Loucy (cell line): ENCODE measurements at regions not wholly inside any gene's neighbourhood (a gene's known extent, or its start where the extent isn't known, plus 50 kb on each side); places are given as distances from the start of the nearest gene placed in this dataset.

Source experiments
- H2AFZ ChIP-seq: fragments of 200-600 bp; sonication (generic); 2 replicates; pipeline ENCODE4 v1.6.0; 2016; ENCODE audit warnings: antibody characterized with exemption, mild to moderate bottlenecking, low read length, moderate library complexity
- H3F3A ChIP-seq: fragments of 200-600 bp; 2 replicates; pipeline ENCODE4 v1.6.0; 2016; ENCODE audit warnings: antibody characterized with exemption, low read depth, mild to moderate bottlenecking
- H3K27me3 ChIP-seq: fragments of 200-600 bp; sonication (generic); 2 replicates; pipeline ENCODE4 v1.6.1; 2014; ENCODE audit warnings: low read length, mild to moderate bottlenecking; ENCODE audit not compliant: insufficient read depth, poor library complexity, severe bottlenecking
- H3K36me3 ChIP-seq: fragments of 200-600 bp; sonication (generic); 2 replicates; pipeline ENCODE4 v1.6.1; 2016; ENCODE audit warnings: low read length; ENCODE audit not compliant: insufficient read depth
- H3K4me1 ChIP-seq: fragments of 200-600 bp; sonication (generic); 2 replicates; pipeline ENCODE4 v1.5.1; 2014; ENCODE audit warnings: low read length, mild to moderate bottlenecking; ENCODE audit not compliant: insufficient read depth, poor library complexity, severe bottlenecking
- H3K4me2 ChIP-seq: fragments of 200-600 bp; sonication (generic); 2 replicates; pipeline ENCODE4 v1.6.0; 2014; ENCODE audit warnings: antibody characterized with exemption, low read length, low read depth, mild to moderate bottlenecking; ENCODE audit not compliant: poor library complexity, severe bottlenecking
- H3K4me3 ChIP-seq: fragments of 200-600 bp; sonication (generic); 2 replicates; pipeline ENCODE4 v1.5.1; 2014; ENCODE audit warnings: low read length, mild to moderate bottlenecking, mixed read lengths; ENCODE audit not compliant: poor library complexity, severe bottlenecking
- H3K79me2 ChIP-seq: fragments of 200-600 bp; sonication (generic); 2 replicates; pipeline ENCODE4 v1.6.1; 2014; ENCODE audit warnings: low read length; ENCODE audit not compliant: insufficient read depth
- H3K9ac ChIP-seq: fragments of 200-600 bp; sonication (generic); 2 replicates; pipeline ENCODE4 v1.6.0; 2014; ENCODE audit warnings: mild to moderate bottlenecking, low read depth, low read length, moderate library complexity; ENCODE audit not compliant: poor library complexity, severe bottlenecking
- H3K9me2 ChIP-seq: fragments of 200-600 bp; sonication (generic); replicated peaks from 2 replicates; pipeline ENCODE4 v1.6.1; 2016; ENCODE audit warnings: low read depth, low read length, mixed read lengths
- H3K9me3 ChIP-seq: fragments of 200-600 bp; sonication (generic); 2 replicates; pipeline ENCODE4 v1.6.1; 2014; ENCODE audit warnings: mild to moderate bottlenecking, antibody characterized with exemption, low read length, low read depth; ENCODE audit not compliant: insufficient read depth
- H4K20me1 ChIP-seq: fragments of 200-600 bp; sonication (generic); 2 replicates; pipeline ENCODE4 v1.6.0; 2014; ENCODE audit warnings: antibody characterized with exemption, low read length, mild to moderate bottlenecking; ENCODE audit not compliant: insufficient read depth, poor library complexity, severe bottlenecking
- EZH2phosphoT487 ChIP-seq: fragments of 200-600 bp; IDR thresholded peaks from 2 replicates; pipeline ENCODE4 v1.6.1; 2018; ENCODE audit warnings: antibody characterized with exemption, mild to moderate bottlenecking, moderate library complexity, borderline replicate concordance
- TF ChIP-seq, protein P1 (sequence below): fragments of 200-600 bp; sonication (generic); conservative IDR thresholded peaks from 2 replicates; pipeline ENCODE4 v1.5.1; 2014; ENCODE audit warnings: mild to moderate bottlenecking, antibody characterized with exemption, low read length

DNA sequence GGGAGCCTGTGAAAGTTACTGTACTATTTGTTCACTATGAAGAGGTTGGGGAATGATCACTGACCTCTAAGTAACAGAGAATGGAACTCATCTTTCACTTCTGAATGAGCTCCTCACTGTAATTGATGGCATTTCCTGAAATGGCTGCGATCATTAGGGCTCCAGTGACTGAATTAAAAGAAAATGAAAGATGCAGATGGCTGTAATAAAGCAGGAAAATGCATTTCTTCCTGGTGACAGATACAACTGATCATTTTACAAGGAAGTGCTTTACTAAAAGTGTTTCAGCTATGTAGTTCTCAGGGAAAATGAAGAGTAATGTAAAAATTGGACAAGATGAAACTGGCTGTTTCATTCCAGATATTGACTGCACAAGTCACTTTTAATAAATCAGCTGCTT is 1200.6 kb upstream of the NUDT12 start:
- Histone ChIP-seq H3K4me1 (no peaks in the 10 kb centered on the region), H3K27me3 (no peaks in the 10 kb centered on the region), H3K9me2 (no peaks in the 10 kb centered on the region), H3F3A (no peaks in the 10 kb centered on the region), H3K4me3 (no peak overlapping the region), H3K4me2 (no peak overlapping the region), H3K9me3 (no peaks in the 10 kb centered on the region), H3K36me3 (no peaks in the 10 kb centered on the region), H3K9ac (no peak overlapping the region), H2AFZ (no peak overlapping the region), H4K20me1 (no peaks in the 10 kb centered on the region), H3K79me2 (no peaks in the 10 kb centered on the region)
- TF ChIP-seq, protein P1, sequence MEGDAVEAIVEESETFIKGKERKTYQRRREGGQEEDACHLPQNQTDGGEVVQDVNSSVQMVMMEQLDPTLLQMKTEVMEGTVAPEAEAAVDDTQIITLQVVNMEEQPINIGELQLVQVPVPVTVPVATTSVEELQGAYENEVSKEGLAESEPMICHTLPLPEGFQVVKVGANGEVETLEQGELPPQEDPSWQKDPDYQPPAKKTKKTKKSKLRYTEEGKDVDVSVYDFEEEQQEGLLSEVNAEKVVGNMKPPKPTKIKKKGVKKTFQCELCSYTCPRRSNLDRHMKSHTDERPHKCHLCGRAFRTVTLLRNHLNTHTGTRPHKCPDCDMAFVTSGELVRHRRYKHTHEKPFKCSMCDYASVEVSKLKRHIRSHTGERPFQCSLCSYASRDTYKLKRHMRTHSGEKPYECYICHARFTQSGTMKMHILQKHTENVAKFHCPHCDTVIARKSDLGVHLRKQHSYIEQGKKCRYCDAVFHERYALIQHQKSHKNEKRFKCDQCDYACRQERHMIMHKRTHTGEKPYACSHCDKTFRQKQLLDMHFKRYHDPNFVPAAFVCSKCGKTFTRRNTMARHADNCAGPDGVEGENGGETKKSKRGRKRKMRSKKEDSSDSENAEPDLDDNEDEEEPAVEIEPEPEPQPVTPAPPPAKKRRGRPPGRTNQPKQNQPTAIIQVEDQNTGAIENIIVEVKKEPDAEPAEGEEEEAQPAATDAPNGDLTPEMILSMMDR: no peak
- no peak for TF ChIP-seq EZH2phosphoT487

DNA sequence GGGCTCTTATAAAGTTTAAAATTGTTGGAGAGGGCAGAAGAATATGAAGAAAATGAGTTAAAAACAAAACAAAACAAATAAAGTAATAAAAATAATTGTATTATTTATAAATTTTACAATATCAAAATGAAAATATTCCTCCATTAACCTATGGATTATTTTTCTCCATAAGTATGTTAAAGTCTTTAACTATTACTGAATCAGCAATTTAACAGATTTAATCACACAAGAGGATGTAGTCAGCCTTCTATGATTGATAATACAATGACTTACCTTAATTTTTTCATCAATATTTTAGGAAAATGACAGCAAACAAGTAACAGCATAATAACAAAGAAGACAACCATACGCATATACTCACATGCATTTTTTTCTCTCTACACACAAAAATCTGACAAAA is 1195.3 kb upstream of the NUDT12 start:
- Histone ChIP-seq H3K4me1 (no peaks in the 10 kb centered on the region), H3K9me3 (no peaks in the 10 kb centered on the region), H3K9ac (no peak overlapping the region), H3K36me3 (no peaks in the 10 kb centered on the region), H3K4me2 (no peak overlapping the region), H3K27me3 (no peaks in the 10 kb centered on the region), H2AFZ (no peak overlapping the region), H3F3A (no peaks in the 10 kb centered on the region), H3K9me2 (no peaks in the 10 kb centered on the region), H4K20me1 (no peaks in the 10 kb centered on the region), H3K4me3 (no peak overlapping the region), H3K79me2 (no peaks in the 10 kb centered on the region)
- TF ChIP-seq EZH2phosphoT487: no peak
- TF ChIP-seq, protein P1: no peak

DNA sequence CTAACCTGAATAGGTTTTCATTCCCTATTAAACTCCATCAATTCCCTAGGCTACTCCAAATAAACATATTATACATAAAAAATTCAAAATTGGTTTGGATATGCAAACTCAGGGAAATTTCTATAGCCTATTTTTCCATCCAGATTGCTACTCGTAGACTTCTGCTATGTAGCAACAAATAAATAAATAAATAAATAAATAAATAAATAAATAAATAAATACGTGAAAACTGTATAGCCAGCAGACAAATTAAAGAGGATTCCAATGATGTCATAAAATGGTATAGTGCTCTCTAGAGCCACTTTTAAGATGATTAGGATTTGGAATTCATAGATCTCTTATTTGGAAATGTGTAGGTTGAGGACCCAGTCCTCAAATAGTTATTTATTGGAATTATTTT is 1193.2 kb upstream of the NUDT12 start:
- no peaks in the 10 kb centered on the region for H3K27me3 ChIP-seq
- no peaks in the 10 kb centered on the region for H3F3A ChIP-seq
- H3K9me3 ChIP-seq: no peaks in the 10 kb centered on the region
- H3K4me2 ChIP-seq: no peak overlapping the region
- H3K9me2 ChIP-seq: no peaks in the 10 kb centered on the region
- H4K20me1 ChIP-seq: no peaks in the 10 kb centered on the region
- no peak overlapping the region for H3K4me3 ChIP-seq
- no peaks in the 10 kb centered on the region for H3K4me1 ChIP-seq
- H2AFZ ChIP-seq: no peak overlapping the region
- H3K79me2 ChIP-seq: no peaks in the 10 kb centered on the region
- no peaks in the 10 kb centered on the region for H3K36me3 ChIP-seq
- TF ChIP-seq, protein P1: no peak
- TF ChIP-seq EZH2phosphoT487: no peak
- H3K9ac ChIP-seq: no peak overlapping the region
